HG02884 (cell line): ENCODE measurements at regions not wholly inside any gene's neighbourhood (a gene's known extent, or its start where the extent isn't known, plus 50 kb on each side); places are given as distances from the start of the nearest gene placed in this dataset.
"Not testable (repeated sequence)": the region's sequence is repeated elsewhere in the genome, so short reads cannot be mapped to it uniquely, and the experiment has no call there.

ENCODE experiments used
- ATAC-seq: cut with Tn5 transposase; IDR thresholded peaks from one replicate; pipeline ENCODE4 v1.9.1; 2021; ENCODE audit warnings: mild to moderate bottlenecking, moderate library complexity; ENCODE audit not compliant: unreplicated experiment

GRCh38 chr4:109378511-109378910 lies 55.1 kb upstream of the SEC24B start:
- no peak for ATAC-seq

DNA sequence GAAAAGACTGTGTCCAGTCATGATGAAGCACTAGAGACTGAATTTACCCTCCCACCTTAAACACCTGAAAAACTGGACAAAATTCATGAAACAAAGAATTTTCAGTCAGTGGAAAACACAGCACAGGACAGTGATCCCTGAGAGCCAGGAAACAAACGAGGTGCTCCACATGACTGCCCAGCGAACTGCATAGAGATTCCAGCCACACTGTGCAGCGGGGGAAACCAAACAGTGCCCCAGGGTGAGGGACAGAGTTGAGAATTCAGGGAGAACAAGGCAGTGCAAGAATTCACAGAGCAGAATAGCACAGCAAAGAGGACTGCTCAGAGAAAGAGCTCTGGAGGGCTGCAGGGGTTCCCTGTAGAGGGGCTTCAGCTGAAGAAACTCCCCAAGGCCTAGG lies 55.5 kb upstream of the SEC24B start:
- ATAC-seq: no peak

- ATAC-seq: no peak
Measured at GRCh38 chr4:109375778-109376414, 57.7 kb upstream of the SEC24B start.

- no peak for ATAC-seq
Measured at GRCh38 chr4:109368661-109369060, 65.0 kb upstream of the SEC24B start.

DNA sequence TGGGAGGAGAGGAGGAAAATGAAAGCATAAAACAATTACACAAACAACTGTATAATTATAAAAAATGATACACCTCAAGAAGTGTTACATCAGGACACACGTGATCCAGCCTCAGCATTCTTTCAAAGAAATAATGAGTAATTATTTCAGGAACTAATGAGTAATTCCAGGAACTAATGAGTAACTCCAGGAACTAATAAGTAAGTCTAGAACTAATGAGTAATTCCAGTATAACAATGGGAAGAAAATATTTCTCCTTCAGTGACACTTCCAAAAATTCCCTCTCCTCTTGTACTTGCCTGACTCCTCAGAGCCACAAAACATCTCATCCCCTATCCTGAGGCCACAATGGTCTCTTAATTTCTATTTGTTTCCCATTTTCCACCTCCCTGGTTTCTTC lies 63.5 kb upstream of the COL25A1 start:
- ATAC-seq: no peak

DNA sequence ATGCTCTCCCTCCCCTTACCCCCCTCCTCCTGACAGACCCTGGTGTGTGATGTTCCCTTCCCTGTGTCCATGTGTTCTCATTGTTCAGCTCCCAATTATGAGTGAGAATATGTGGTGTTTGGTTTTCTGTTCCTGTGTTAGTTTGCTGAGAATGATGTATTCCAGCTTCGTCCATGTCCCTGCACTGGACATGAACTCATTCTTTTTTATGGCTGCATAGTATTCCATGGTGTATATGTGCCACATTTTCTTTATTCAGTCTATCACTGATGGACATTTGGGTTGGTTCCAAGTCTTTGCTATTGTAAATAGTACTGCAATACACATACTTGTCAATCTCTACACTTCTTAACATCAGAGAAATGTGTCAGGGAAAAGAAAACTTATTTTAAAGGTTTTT lies 62.8 kb upstream of the COL25A1 start:
- not testable (repeated sequence) for ATAC-seq

- peak; percentile 63 for ATAC-seq
Measured at GRCh38 chr4:109359040-109359646, 56.7 kb upstream of the COL25A1 start.

DNA sequence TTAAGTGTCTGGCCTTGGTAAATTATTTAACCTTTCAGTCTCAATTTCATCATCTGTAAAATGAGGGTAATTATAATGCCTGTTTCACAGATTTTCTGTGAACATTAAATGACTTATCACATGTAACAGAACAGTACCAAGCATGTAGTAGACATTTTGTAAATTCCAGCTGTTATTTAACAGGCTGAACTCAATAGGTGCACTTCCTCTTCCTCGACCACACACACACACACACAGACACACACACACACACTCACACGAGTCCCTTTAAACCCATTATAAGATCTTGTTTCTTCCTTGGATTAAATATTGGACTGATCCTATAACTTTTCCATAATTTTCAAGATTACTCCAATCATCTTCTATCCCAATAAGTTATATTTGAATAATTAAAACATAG lies 53.4 kb upstream of the COL25A1 start:
- ATAC-seq: no peak

- ATAC-seq: no peak
Measured at GRCh38 chr4:109352941-109353340, 50.5 kb upstream of the COL25A1 start.
